ENCODE measurements at regions not wholly inside any gene's neighbourhood (a gene's known extent, or its start where the extent isn't known, plus 50 kb on each side); places are given as distances from the start of the nearest gene placed in this dataset.

DNA sequence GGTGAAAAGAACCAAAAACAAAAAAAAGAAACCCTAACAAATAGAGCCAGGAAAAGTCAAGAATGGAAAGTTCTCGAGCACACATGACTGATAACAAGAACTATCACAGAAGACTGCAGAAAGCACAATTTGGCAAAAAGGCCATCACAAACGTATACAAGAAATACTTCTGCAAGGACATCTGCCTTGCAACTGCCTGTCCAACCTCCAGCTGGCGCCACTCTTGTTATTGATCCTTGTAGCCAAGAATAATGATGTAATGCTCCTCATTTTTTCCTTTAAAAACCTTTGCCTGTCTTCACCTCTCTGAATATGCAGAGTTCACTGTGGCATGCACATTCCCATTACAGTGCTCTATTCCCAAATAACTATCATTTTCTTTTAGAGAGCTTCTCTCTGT, 87.9 kb upstream of the BMP5 start:
- Histone ChIP-seq H3K9me3 (no peaks in the 10 kb centered on the region), H3K4me1 (no peaks in the 10 kb centered on the region), H3K27me3 (no peaks in the 10 kb centered on the region), H3K36me3 (no peaks in the 10 kb centered on the region), H3K27ac (no peak overlapping the region), H3K4me3 (no peak overlapping the region)
- TF ChIP-seq CTCF (IDR thresholded peaks at IDR 0.05): no peak
- DNase-seq: no peak
- intact Hi-C loops (cut with DNase I): no loop called here
- no peak for ATAC-seq

DNA sequence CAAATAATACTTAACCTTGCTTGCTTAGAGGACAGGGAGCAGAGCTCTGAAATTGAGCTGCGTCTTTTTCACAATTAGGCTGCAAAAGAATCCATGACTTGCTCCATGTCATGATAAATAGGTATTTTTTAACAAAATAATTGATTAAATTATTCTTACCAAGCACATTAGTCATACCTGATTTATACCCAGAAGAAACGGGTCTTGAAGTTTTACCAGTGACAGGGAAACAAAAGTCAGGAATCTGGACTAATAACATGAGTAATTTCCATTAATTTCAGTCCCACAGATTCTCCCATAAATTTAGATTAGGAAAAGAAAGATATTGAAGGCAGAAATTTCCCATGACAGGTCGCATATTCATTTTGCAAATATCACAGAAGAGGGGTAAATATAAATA, 85.0 kb upstream of the BMP5 start:
- no peak for ATAC-seq
- intact Hi-C loops (cut with DNase I): no loop called here
- no peaks in the 10 kb centered on the region for H3K36me3 ChIP-seq
- no peak overlapping the region for H3K27ac ChIP-seq
- H3K4me1 ChIP-seq: no peaks in the 10 kb centered on the region
- H3K9me3 ChIP-seq: no peaks in the 10 kb centered on the region
- H3K27me3 ChIP-seq: no peaks in the 10 kb centered on the region
- H3K4me3 ChIP-seq: no peak overlapping the region
- no peak for TF ChIP-seq CTCF (IDR thresholded peaks at IDR 0.05)
- DNase-seq: no peak

DNA sequence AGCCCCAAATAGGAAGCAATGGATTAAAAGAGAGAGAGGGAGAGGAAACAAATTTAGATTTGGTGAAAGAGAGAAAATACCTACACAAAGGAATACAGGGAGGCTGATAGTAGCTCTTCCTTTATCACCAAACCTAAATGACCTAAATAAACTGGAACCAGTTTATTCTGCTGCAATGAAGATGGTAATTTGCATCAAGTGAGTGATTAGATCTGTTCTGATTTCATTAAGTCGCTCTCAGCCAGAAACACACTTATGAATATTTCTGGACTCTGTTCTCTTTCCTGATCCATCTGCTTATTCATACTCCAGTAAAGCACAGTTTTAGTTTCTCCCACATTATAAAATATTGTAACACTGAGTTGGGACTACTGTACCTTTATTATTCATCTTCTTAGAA, 83.4 kb upstream of the BMP5 start:
- Histone ChIP-seq H3K9me3 (no peaks in the 10 kb centered on the region), H3K27ac (no peak overlapping the region), H3K4me1 (no peaks in the 10 kb centered on the region), H3K27me3 (no peaks in the 10 kb centered on the region), H3K4me3 (no peak overlapping the region), H3K36me3 (no peaks in the 10 kb centered on the region)
- DNase-seq (no peak), ATAC-seq (no peak)
- intact Hi-C loops (cut with DNase I): no loop called here
- TF ChIP-seq CTCF (IDR thresholded peaks at IDR 0.05): no peak

DNA sequence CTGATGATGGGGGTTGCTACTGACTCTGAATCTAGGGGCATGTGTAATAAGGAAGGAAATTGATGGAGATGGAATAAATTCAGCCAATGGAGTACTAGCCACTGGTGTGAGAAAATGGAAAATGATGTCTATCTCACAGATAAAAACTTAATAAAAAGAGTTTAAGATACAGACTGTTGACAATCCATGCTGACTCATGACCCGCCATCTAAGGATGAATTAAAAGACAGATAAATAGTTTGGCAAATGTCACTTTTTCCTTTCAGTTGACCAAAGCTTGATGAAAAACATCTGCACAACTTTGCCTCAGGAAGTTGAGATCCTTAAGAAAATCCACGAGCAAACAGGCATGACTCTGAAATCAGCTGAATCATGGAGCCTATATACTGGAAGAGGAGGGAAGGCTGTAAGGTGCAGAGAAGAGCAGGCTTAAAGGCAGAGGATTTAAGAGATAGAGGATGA, 82.6 kb upstream of the BMP5 start:
- ATAC-seq: no peak
- no peak overlapping the region for H3K27ac ChIP-seq
- no peaks in the 10 kb centered on the region for H3K4me1 ChIP-seq
- no peaks in the 10 kb centered on the region for H3K9me3 ChIP-seq
- H3K4me3 ChIP-seq: no peak overlapping the region
- intact Hi-C loops (cut with DNase I): no loop called here
- DNase-seq: no peak
- TF ChIP-seq CTCF (IDR thresholded peaks at IDR 0.05): no peak
- H3K27me3 ChIP-seq: no peaks in the 10 kb centered on the region
- no peaks in the 10 kb centered on the region for H3K36me3 ChIP-seq

GRCh38 chr6:55955684-55956083, 80.3 kb upstream of the BMP5 start:
- no peak for TF ChIP-seq CTCF (IDR thresholded peaks at IDR 0.05)
- H3K4me1 ChIP-seq: no peaks in the 10 kb centered on the region
- intact Hi-C loops (cut with DNase I): no loop called here
- no peak for DNase-seq
- H3K27me3 ChIP-seq: no peaks in the 10 kb centered on the region
- no peak overlapping the region for H3K27ac ChIP-seq
- peaks cover 0 to 4% of the 10 kb centered on the region in 2 donors for H3K9me3 ChIP-seq
- no peak overlapping the region for H3K4me3 ChIP-seq
- no peak for ATAC-seq
- H3K36me3 ChIP-seq: no peaks in the 10 kb centered on the region
